ENCODE measurements at regions not wholly inside any gene's neighbourhood (a gene's known extent, or its start where the extent isn't known, plus 50 kb on each side); places are given as distances from the start of the nearest gene placed in this dataset.

GRCh38 chr9:79341561-79341960 lies 230.2 kb upstream of the TLE4 start:
- Histone ChIP-seq H3K9me1 (replicated peaks; ENCODE audit: control insufficient read depth, extremely low read depth, insufficient read depth, low read length) (no peaks in the 10 kb centered on the region), H2AFZ (ENCODE audit: low read depth, low read length) (no peak overlapping the region), H3K36me3 (ENCODE audit: control insufficient read depth in 2 of 2, extremely low read depth in 1 of 2, insufficient read depth in 2 of 2, low read length in 2 of 2) (no peaks in the 10 kb centered on the region), H3K4me2 (ENCODE audit: insufficient read depth, low read length) (no peak overlapping the region), H3K9me3 (replicated peaks; ENCODE audit: control insufficient read depth, insufficient read depth, low read length) (no peaks in the 10 kb centered on the region), H3K4me3 (replicated peaks in 1 of 3; ENCODE audit: insufficient read depth in 1 of 3, low read depth in 1 of 3, low read length in 3 of 3) (no peak overlapping the region), H3K9ac (replicated peaks; ENCODE audit: extremely low read depth, insufficient read depth, low read length) (no peak overlapping the region), H3K79me2 (ENCODE audit: control insufficient read depth, insufficient read depth, low read length) (no peaks in the 10 kb centered on the region), H3K4me1 (ENCODE audit: control insufficient read depth, extremely low read depth, insufficient read depth, low read length) (no peaks in the 10 kb centered on the region), H3K27me3 (ENCODE audit: control insufficient read depth in 2 of 2, insufficient read depth in 2 of 2, low read length in 2 of 2) (no peaks in the 10 kb centered on the region), H4K20me1 (replicated peaks; ENCODE audit: control insufficient read depth, extremely low read depth, insufficient read depth, low read length) (no peaks in the 10 kb centered on the region), H3K27ac (ENCODE audit: insufficient read depth, low read depth, low read length) (no peak overlapping the region)
- DNase-seq (ENCODE audit: low read depth, low spot score) (no peak), FAIRE-seq (no peak)
- intact Hi-C loops (cut with micrococcal nuclease), result no loop called here
- dilution Hi-C loops (cut with MboI; ENCODE audit: extremely low pct_ligation_motif_present, low sequenced_read_pairs), result no loop called here
- TF ChIP-seq FOS (IDR thresholded peaks at IDR 0.05; ENCODE audit: borderline replicate concordance, insufficient read depth, low read length) (no peak), GATA2 (IDR thresholded peaks at IDR 0.05; ENCODE audit: insufficient read depth, insufficient read length, low read depth, low read length) (no peak), CTCF (IDR thresholded peaks at IDR 0.05; ENCODE audit: extremely low read depth in 1 of 2, insufficient read depth in 1 of 2, low read depth in 1 of 2, low read length in 2 of 2) (no peak), JUN (IDR thresholded peaks at IDR 0.05; ENCODE audit: borderline replicate concordance, insufficient read depth, insufficient read length, low read depth) (no peak), POLR2A (IDR thresholded peaks at IDR 0.05; ENCODE audit: low read depth, low read length) (no peak), MYC (IDR thresholded peaks at IDR 0.05; ENCODE audit: low read depth, low read length) (no peak), EZH2 (IDR thresholded peaks at IDR 0.05; ENCODE audit: borderline replicate concordance, low read depth, low read length, severe bottlenecking) (no peak), POLR2AphosphoS5 (IDR thresholded peaks at IDR 0.05; ENCODE audit: insufficient read depth, low read depth, low read length) (no peak), MAX (IDR thresholded peaks at IDR 0.05; ENCODE audit: insufficient read depth, insufficient read length) (no peak)
- ChIA-PET POLR2A (no interaction called here), CTCF (interaction anchor here (1.8 kb wide), 1 partner anchor 15 kb away, joined by 5 read pairs; no protein-coding TSS in a partner anchor)
- BruUV-seq (replicated peaks), result no TSS peak
